Glomerular visceral epithelial cell (primary cell): ENCODE measurements at regions not wholly inside any gene's neighbourhood (a gene's known extent, or its start where the extent isn't known, plus 50 kb on each side); places are given as distances from the start of the nearest gene placed in this dataset.
"Not testable (repeated sequence)": the region's sequence is repeated elsewhere in the genome, so short reads cannot be mapped to it uniquely, and the experiment has no call there.

Experiments
- DNase-seq: peaks from one replicate; pipeline ENCODE4 v3.0.0-alpha.2; 2016; ENCODE audit errors: extremely low spot score

DNA sequence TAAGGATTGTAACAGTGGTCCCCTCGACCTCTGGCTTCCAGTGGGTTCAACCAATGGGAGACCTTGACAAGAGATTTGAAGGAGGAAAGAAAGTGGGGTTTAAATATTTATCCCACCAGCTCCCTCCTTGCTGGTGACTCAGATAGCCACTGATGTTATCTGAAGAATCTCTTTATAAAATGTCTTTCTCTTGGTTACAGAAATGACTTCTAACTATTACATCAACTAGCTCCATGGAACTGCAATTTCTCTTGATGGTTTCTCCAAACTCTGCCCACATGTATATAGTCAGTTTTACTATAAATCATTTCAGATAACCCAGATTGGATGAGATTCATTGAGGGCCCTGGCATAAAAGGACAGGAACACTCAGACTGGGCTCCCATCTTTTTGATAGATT, 920.2 kb upstream of the SOX9 start:
- DNase-seq, result no peak

DNA sequence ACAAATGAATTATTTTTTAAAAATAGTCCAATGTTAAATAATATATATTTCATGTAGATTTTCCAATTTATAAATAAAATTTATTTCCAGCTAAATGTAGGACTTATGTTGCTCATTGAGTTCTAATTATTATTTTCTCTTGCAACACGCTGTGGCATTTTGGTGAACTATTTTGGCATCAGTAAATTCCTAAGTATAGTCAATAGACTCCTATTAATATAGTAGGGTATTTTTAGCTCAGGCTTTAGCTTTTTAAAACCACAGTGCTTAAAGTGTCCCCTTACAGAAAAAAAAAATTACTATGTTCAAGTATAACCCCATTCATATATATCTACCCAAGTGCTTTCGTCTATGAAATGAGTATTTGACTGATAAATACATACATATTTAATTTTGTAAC, 919.2 kb upstream of the SOX9 start:
- DNase-seq, result no peak

DNA sequence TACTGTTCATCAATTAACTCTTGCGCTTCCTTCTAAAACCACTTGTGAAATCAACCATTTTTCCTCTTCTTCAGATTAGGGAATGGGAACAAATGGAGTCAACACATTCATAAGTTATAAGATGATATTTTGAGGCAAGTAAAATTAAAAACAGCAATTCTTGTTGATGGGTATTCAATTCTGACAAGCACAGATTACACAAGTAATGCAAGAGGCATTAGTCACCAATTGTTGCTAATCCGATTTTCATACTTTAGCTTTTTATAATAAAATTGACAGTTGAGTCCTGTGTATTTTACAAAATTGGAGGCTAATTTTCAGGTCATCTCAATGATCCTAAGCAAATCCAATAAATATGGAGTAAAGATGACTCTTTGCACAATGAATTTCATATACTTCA, 918.4 kb upstream of the SOX9 start:
- DNase-seq, result no peak

DNA sequence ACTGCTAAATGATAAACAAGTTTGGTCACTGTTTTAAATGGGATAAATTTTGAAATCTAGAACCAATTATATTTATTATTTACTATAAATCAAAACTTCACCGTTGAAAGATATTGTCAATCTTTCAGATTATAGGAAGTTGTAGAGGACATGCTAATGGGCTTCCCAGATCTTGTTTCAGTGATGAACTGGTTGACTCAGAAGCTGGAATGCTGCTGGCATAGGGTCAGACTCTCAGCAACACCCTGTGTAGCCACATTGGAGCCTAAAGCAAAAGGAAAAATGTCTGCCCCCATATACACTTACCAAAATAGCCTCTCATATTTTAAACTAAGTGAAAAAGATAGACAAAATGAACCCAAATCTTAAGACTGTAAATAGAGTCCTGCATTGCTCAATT, 916.9 kb upstream of the SOX9 start:
- no peak for DNase-seq

- not testable (repeated sequence) for DNase-seq
Observed at GRCh38 chr17:71205951-71206350, 914.9 kb upstream of the SOX9 start.

- DNase-seq, result peak; percentile 8
Observed at GRCh38 chr17:71208111-71208704, 912.6 kb upstream of the SOX9 start.

- DNase-seq, result no peak
Observed at GRCh38 chr17:71213936-71214335, 906.9 kb upstream of the SOX9 start.

DNA sequence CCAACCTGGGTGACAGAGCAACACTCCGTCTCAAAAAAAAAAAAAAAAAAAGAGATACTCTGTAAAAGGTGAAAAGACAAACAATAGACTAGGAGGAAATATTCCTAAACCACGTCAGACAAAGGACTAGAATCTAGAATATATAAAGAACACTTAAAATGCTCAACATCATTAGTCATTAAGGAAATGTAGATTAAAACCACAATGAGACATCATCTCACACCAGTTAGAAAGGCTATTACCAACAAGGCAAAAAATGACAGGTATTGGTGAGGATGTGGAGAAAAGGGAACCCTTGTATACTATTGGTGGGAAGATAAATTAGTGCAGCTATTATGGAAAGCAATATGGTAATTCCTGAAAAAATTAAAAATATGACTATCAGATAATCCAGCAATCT, 903.1 kb upstream of the SOX9 start:
- peak; percentile 2 for DNase-seq

GRCh38 chr17:71224824-71225575, 895.8 kb upstream of the SOX9 start:
- peak; percentile 25 for DNase-seq

DNA sequence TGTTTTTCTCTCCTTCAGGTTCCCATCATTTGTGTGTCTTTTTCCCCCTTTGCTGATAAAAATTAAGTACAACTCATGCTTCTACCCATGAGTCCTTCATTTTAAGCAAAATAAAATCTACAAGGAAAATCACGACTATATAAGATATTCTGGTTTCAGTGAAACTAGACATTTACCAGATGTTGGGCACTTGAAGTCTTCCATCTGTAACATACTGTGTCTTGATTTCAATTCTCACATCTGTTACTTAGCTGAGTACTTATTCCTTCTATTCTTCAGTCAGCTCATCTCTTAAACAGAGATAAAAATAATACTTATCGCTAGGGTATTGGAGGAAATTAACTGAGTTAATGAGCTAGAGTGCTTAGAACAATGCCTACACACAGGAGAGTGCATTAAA, 893.0 kb upstream of the SOX9 start:
- no peak for DNase-seq

DNA sequence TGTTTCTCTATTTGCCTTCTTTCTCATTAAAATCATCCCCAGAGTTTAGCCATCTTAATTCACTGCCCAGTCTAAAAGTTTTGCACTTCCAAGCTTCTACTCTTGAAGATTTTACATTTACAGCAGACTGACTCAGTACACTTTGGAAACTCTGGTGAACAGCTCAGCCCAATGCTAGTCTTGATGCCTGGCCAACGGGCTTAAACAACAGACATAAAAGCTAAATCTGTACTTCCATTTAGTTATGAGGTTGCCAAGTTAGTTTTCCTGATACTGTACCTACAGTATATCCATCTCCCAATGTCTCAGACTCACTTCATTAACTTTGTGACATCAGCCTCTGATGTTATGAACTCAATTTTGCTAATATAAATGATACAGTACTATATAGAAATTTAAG, 891.8 kb upstream of the SOX9 start:
- no peak for DNase-seq

- no peak for DNase-seq
Observed at GRCh38 chr17:71232801-71233559, 887.8 kb upstream of the SOX9 start.

DNA sequence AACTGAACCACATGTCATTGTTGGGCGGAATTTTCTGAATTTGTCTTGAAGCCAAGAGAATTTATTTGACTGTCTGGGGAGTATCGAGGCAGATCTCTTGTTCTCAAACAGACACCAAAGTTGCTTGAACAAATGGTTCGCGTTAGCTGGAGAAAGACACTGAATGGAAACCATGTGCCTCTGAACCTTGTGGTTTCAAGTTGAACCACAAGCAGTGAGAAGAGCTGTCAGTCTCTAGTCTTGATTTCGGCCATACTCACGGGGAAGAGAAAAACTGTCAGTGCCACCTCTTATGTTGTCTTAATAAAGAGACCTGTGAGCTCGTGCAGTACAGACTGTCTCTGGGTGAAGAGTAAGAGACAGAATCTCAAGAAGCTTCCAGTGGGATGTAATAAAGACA, 886.5 kb upstream of the SOX9 start:
- no peak for DNase-seq

DNA sequence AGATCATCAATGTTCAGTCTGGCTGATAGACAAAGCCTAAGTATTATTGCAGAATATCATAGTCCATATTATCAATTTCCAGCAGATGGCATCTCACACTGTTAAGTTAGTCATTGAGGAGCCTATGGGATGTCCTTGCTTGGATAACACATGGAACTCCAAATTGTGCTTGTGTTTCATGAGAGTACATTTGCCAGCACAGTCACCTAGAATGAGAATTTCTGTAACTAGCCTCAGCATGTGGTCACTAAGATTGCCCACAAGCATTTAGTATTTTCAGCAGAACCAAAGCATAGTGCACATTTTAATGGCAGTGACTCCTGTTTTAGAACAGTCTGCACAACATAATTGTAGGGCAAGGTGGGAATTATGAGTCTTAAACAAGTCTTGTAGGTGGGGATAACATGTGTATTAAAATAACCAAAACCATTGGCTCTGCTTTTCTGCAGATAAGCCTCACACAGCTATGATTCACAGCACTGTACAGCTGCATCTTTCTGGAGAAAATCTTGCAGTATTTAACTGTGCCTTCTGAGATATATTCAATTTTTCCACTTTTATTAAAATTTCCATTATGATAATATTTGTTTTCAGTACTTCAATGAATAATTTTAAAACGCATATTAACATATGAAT, 882.8 kb upstream of the SOX9 start:
- DNase-seq, result peak; percentile 26

- no peak for DNase-seq
Observed at GRCh38 chr17:71247441-71248015, 873.3 kb upstream of the SOX9 start.

DNA sequence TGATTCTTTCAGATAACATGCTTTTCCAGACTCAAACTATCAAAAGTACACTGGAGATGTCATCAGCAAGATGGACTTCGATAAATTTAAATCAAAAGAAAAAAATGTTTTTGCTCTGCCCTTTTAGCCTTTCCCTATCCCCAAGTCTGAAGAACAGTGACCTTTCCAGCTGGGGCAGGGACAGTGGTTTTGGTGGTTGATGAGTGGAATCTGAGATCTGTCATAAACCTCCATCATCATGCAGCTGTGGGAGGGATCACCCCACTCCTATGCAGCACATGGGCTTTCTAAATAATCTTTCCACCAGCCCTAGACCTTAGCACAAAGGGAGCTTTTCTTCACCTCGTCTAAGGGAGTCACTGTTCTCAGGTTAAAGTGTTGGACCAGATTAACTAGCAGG, 869.5 kb upstream of the SOX9 start:
- DNase-seq, result peak; percentile 33

DNA sequence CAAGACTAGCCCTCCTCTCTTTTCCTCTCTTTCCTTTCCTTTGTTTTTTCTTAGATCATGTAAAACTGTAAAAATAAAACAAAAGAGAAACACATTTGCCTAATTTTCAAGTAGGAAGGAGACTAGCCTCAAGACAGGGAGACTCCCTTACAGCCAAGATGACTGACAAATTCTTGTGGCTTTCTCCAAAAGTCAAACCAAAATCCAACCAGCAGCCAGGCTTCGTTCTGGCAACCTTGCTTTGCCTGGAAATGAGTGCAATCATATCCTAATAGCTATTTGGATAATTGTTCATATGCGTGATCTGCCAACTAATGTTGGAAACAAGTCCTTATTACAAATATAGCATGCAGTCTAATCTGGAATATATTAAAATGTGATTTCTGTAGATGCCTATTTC, 868.9 kb upstream of the SOX9 start:
- no peak for DNase-seq

- DNase-seq, result no peak
Observed at GRCh38 chr17:71252436-71252835, 868.4 kb upstream of the SOX9 start.

- DNase-seq, result no peak
Observed at GRCh38 chr17:71257096-71257495, 863.7 kb upstream of the SOX9 start.

- DNase-seq, result no peak
Observed at GRCh38 chr17:71260366-71260940, 860.4 kb upstream of the SOX9 start.

DNA sequence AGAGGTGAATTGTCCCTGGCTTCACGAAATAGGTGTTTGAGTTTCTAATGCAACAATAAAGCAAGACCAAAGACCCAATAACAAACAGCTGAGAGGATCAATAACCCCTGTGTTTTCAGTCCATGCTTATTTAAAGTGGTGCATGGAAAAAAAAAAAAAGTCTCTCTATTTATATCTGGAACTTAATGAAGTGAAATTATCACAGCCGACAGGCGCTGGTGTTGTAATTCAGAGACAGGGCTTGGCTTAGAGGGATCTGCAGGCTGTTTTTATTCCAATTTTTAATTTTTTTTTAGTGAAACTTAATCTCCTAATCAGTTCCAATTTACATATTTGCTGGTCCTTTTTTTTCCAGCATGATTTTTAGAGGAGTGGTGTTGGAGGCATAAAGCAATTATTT, 858.2 kb upstream of the SOX9 start:
- no peak for DNase-seq

DNA sequence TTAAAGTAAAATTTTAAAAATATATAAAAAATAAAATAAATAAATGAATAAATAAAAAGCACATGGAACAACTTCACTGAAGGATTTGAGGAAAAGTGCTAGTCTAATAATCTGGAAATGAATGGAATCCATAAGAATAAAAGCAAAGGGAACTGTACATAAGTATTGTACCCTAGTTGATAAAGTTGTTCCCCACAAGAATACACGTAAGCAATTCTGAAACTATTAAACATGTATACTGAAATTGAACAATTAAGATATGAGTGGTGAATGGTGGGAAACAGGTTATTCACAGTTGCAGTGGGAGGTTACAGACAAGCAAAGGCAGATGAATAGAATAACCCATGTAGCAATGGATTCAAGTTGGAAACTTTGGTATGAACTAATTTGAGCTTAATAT, 853.2 kb upstream of the SOX9 start:
- no peak for DNase-seq
